ENCODE measurements at regions not wholly inside any gene's neighbourhood (a gene's known extent, or its start where the extent isn't known, plus 50 kb on each side); places are given as distances from the start of the nearest gene placed in this dataset.
A peak's percentile ranks its signal among the peaks of the same experiment; 100 is the strongest.

GRCh38 chr13:100789481-100789880 is 114.9 kb upstream of the TMTC4 start:
- no peak for TF ChIP-seq REST (IDR thresholded peaks at IDR 0.05; ENCODE audit: insufficient read depth in 1 of 2, low read depth in 2 of 2, low read length in 2 of 2)
- TF ChIP-seq SIN3A (IDR thresholded peaks at IDR 0.05; ENCODE audit: borderline replicate concordance, insufficient read depth, low read length), result peak; percentile 69; the same call in 1 of the 2 replicates
- no peak for TF ChIP-seq POLR2AphosphoS5 (IDR thresholded peaks at IDR 0.05; ENCODE audit: low read depth, low read length)

Measured in PFSK-1 (cell line).